GM23338 (cell line): ENCODE measurements at regions not wholly inside any gene's neighbourhood (a gene's known extent, or its start where the extent isn't known, plus 50 kb on each side); places are given as distances from the start of the nearest gene placed in this dataset.

ENCODE experiments used
- ATAC-seq: fragments of 200-7000 bp; cut with Tn5 transposase; 3 replicates; pipeline ENCODE4 v1.9.1; 2020
- DNase-seq: peaks from one replicate; pipeline ENCODE4 v3.0.0-alpha.2; 2015; ENCODE audit warnings: low spot score
- H2AFZ ChIP-seq: fragments of 200-600 bp; sonication (generic); 2 replicates; pipeline ENCODE4 v1.8.0; 2016; ENCODE audit warnings: antibody characterized with exemption, mild to moderate bottlenecking, moderate library complexity
- H3F3A ChIP-seq: fragments of 200-600 bp; sonication (generic); replicated peaks from 2 replicates; pipeline ENCODE4 v1.8.0; 2017; ENCODE audit warnings: antibody characterized with exemption, mixed run types, low read depth
- H3K27ac ChIP-seq: fragments of 200-600 bp; sonication (generic); 2 replicates; pipeline ENCODE4 v1.6.1; 2016; ENCODE audit warnings: low read depth
- H3K27me3 ChIP-seq: fragments of 200-600 bp; sonication (generic); 2 replicates; pipeline ENCODE4 v1.8.0; 2016; ENCODE audit warnings: mild to moderate bottlenecking, mixed run types, moderate library complexity; ENCODE audit not compliant: insufficient read depth
- H3K36me3 ChIP-seq: fragments of 200-600 bp; sonication (generic); 2 replicates; pipeline ENCODE4 v1.8.0; 2016; ENCODE audit warnings: mild to moderate bottlenecking; ENCODE audit not compliant: insufficient read depth
- H3K4me1 ChIP-seq: fragments of 200-600 bp; sonication (generic); 2 replicates; pipeline ENCODE4 v1.8.0; 2016; ENCODE audit warnings: mild to moderate bottlenecking, moderate library complexity; ENCODE audit not compliant: insufficient read depth
- H3K4me2 ChIP-seq: fragments of 200-600 bp; sonication (generic); 2 replicates; pipeline ENCODE4 v1.7.1; 2017; ENCODE audit warnings: mixed run types
- H3K4me3 ChIP-seq: fragments of 200-600 bp; sonication (generic); 2 replicates; pipeline ENCODE4 v1.6.1; 2016; ENCODE audit warnings: mixed run types
- H3K79me2 ChIP-seq: fragments of 200-600 bp; sonication (generic); replicated peaks from 2 replicates; pipeline ENCODE4 v1.8.0; 2017; ENCODE audit warnings: mild to moderate bottlenecking; ENCODE audit not compliant: insufficient read depth
- H3K9me2 ChIP-seq: fragments of 200-600 bp; sonication (generic); 2 replicates; pipeline ENCODE4 v1.8.0; 2017; ENCODE audit not compliant: insufficient read depth
- H4K20me1 ChIP-seq: fragments of 200-600 bp; sonication (generic); replicated peaks from 2 replicates; pipeline ENCODE4 v1.8.0; 2017; ENCODE audit warnings: mild to moderate bottlenecking; ENCODE audit not compliant: insufficient read depth
- H3K27ac Mint-ChIP-seq: 2 replicates; pipeline ENCODE4 v1.8.0; 2020; ENCODE audit warnings: inconsistent platforms, mild to moderate bottlenecking, moderate library complexity, mixed read lengths
- H3K27me3 Mint-ChIP-seq: 3 replicates; pipeline ENCODE4 v1.8.0; 2022; ENCODE audit warnings: low read depth, mild to moderate bottlenecking, moderate library complexity, mixed read lengths, inconsistent platforms; ENCODE audit not compliant: insufficient read depth, poor library complexity
- H3K36me3 Mint-ChIP-seq: 3 replicates; pipeline ENCODE4 v1.8.0; 2021; ENCODE audit warnings: low read depth, mild to moderate bottlenecking, inconsistent platforms, moderate library complexity, mixed read lengths
- H3K4me1 Mint-ChIP-seq: 3 replicates; pipeline ENCODE4 v1.8.0; 2020; ENCODE audit warnings: mild to moderate bottlenecking, inconsistent platforms, mixed read lengths
- H3K4me3 Mint-ChIP-seq: 3 replicates; pipeline ENCODE4 v1.8.0; 2021; ENCODE audit warnings: moderate library complexity, mild to moderate bottlenecking, inconsistent platforms, mixed read lengths
- H3K9me3 Mint-ChIP-seq: 3 replicates; pipeline ENCODE4 v1.8.0; 2020; ENCODE audit warnings: moderate library complexity, mild to moderate bottlenecking, inconsistent platforms, mixed read lengths
- POLR2AphosphoS5 ChIP-seq: IDR thresholded peaks from 2 replicates; pipeline ENCODE4 v1.6.1; 2016; ENCODE audit warnings: antibody characterized with exemption, low read depth
- ZNF331 ChIP-seq: fragments of 250-450 bp; sonication (Bioruptor Pico); IDR thresholded peaks from 2 replicates; pipeline ENCODE4 v1.5.0; 2020; ENCODE audit warnings: low read depth, mild to moderate bottlenecking, moderate library complexity
- TF ChIP-seq, protein P1 (sequence below), 2 experiments: fragments of 200-600 bp in 1 of 2; sonication (generic) in 1 of 2; conservative IDR thresholded peaks; 2 replicates each; pipeline versions ENCODE4 v1.5.1 to v1.6.1; 2016 to 2017; ENCODE audit warnings: antibody characterized with exemption in 2 of 2, low read depth in 2 of 2, mild to moderate bottlenecking in 2 of 2, moderate library complexity in 1 of 2
- TF ChIP-seq, protein P2 (sequence below): fragments of 250-450 bp; sonication (Bioruptor Pico); IDR thresholded peaks from 2 replicates; pipeline ENCODE4 v1.5.0; 2020; ENCODE audit warnings: mild to moderate bottlenecking, moderate library complexity

DNA sequence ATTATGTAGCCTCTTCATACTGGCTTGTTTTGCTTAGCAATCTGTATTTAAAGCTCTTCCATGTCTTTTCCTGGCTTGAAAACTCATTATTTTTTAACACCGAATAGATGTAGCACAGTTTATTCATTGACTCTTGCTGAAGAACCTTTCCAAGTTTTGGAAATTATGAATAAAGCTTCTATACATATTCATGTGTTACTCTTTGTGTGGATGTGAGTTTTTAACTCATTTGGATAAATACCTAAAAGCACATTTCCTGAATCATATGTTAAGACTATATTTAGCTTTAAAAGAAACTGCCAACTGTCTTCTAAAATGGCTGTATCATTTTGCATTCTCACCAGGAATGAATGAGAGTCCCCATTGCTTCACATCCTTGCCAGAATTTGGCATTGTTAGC is 2061.7 kb upstream of the AGA start (continued):
- TF ChIP-seq, protein P1, sequence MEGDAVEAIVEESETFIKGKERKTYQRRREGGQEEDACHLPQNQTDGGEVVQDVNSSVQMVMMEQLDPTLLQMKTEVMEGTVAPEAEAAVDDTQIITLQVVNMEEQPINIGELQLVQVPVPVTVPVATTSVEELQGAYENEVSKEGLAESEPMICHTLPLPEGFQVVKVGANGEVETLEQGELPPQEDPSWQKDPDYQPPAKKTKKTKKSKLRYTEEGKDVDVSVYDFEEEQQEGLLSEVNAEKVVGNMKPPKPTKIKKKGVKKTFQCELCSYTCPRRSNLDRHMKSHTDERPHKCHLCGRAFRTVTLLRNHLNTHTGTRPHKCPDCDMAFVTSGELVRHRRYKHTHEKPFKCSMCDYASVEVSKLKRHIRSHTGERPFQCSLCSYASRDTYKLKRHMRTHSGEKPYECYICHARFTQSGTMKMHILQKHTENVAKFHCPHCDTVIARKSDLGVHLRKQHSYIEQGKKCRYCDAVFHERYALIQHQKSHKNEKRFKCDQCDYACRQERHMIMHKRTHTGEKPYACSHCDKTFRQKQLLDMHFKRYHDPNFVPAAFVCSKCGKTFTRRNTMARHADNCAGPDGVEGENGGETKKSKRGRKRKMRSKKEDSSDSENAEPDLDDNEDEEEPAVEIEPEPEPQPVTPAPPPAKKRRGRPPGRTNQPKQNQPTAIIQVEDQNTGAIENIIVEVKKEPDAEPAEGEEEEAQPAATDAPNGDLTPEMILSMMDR (conservative IDR thresholded peaks at IDR 0.05; ENCODE audit: low read depth in 2 of 2) = no peak

DNA sequence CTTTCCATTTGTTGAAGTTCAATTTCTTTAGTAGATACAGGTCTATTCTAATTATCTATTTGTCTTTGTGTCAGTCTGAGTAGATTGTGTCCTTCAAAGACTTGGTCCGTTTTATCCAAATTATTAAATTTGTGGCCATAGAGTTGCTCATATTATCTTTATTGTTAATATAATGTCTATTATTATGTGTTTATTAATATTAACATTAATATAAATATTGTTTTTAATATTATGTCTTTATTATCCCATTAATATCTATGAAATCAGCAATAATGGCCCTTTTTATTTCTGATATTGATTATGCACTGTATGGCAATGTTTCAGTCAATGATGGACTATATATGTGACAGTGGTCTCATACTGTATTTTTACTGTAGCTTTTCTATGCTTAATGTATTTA is 2067.3 kb upstream of the AGA start:
- Histone ChIP-seq H3K79me2 (no peaks in the 10 kb centered on the region), H3K4me1 (no peaks in the 10 kb centered on the region; the same call in 1 of the 2 replicates), H3K36me3 (no peaks in the 10 kb centered on the region), H3K27me3 (no peaks in the 10 kb centered on the region), H3K9me2 (peaks cover 7% of the 10 kb centered on the region; the same call in 1 of the 2 replicates), H3K27ac (no peak overlapping the region), H3K4me3 (no peak overlapping the region), H4K20me1 (no peaks in the 10 kb centered on the region), H3F3A (no peaks in the 10 kb centered on the region), H3K4me2 (no peak overlapping the region), H2AFZ (no peak overlapping the region)
- no peak for DNase-seq
- H3K4me1 Mint-ChIP-seq = no peaks in the 10 kb centered on the region; the same call in 2 of the 3 replicates
- peaks cover 3% of the 10 kb centered on the region; the same call in 1 of the 3 replicates for H3K9me3 Mint-ChIP-seq
- no peaks in the 10 kb centered on the region for H3K27me3 Mint-ChIP-seq
- no peak overlapping the region for H3K27ac Mint-ChIP-seq
- no peak for ATAC-seq
- peaks cover 3% of the 10 kb centered on the region; the same call in 2 of the 3 replicates for H3K36me3 Mint-ChIP-seq
- no peak overlapping the region for H3K4me3 Mint-ChIP-seq
- TF ChIP-seq POLR2AphosphoS5 (no peak), ZNF331 (no peak)
- TF ChIP-seq, protein P2, sequence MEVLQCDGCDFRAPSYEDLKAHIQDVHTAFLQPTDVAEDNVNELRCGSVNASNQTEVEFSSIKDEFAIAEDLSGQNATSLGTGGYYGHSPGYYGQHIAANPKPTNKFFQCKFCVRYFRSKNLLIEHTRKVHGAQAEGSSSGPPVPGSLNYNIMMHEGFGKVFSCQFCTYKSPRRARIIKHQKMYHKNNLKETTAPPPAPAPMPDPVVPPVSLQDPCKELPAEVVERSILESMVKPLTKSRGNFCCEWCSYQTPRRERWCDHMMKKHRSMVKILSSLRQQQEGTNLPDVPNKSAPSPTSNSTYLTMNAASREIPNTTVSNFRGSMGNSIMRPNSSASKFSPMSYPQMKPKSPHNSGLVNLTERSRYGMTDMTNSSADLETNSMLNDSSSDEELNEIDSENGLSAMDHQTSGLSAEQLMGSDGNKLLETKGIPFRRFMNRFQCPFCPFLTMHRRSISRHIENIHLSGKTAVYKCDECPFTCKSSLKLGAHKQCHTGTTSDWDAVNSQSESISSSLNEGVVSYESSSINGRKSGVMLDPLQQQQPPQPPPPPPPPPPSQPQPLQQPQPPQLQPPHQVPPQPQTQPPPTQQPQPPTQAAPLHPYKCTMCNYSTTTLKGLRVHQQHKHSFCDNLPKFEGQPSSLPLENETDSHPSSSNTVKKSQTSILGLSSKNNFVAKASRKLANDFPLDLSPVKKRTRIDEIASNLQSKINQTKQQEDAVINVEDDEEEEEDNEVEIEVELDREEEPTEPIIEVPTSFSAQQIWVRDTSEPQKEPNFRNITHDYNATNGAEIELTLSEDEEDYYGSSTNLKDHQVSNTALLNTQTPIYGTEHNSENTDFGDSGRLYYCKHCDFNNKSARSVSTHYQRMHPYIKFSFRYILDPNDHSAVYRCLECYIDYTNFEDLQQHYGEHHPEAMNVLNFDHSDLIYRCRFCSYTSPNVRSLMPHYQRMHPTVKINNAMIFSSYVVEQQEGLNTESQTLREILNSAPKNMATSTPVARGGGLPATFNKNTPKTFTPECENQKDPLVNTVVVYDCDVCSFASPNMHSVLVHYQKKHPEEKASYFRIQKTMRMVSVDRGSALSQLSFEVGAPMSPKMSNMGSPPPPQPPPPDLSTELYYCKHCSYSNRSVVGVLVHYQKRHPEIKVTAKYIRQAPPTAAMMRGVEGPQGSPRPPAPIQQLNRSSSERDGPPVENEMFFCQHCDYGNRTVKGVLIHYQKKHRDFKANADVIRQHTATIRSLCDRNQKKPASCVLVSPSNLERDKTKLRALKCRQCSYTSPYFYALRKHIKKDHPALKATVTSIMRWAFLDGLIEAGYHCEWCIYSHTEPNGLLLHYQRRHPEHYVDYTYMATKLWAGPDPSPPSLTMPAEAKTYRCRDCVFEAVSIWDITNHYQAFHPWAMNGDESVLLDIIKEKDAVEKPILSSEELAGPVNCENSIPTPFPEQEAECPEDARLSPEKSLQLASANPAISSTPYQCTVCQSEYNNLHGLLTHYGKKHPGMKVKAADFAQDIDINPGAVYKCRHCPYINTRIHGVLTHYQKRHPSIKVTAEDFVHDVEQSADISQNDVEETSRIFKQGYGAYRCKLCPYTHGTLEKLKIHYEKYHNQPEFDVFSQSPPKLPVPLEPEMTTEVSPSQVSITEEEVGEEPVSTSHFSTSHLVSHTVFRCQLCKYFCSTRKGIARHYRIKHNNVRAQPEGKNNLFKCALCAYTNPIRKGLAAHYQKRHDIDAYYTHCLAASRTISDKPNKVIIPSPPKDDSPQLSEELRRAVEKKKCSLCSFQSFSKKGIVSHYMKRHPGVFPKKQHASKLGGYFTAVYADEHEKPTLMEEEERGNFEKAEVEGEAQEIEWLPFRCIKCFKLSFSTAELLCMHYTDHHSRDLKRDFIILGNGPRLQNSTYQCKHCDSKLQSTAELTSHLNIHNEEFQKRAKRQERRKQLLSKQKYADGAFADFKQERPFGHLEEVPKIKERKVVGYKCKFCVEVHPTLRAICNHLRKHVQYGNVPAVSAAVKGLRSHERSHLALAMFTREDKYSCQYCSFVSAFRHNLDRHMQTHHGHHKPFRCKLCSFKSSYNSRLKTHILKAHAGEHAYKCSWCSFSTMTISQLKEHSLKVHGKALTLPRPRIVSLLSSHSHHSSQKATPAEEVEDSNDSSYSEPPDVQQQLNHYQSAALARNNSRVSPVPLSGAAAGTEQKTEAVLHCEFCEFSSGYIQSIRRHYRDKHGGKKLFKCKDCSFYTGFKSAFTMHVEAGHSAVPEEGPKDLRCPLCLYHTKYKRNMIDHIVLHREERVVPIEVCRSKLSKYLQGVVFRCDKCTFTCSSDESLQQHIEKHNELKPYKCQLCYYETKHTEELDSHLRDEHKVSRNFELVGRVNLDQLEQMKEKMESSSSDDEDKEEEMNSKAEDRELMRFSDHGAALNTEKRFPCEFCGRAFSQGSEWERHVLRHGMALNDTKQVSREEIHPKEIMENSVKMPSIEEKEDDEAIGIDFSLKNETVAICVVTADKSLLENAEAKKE (CRISPR knock-in tag) = no peak
